Gastroesophageal sphincter (tissue), 4 donors: ENCODE measurements at regions not wholly inside any gene's neighbourhood (a gene's known extent, or its start where the extent isn't known, plus 50 kb on each side); places are given as distances from the start of the nearest gene placed in this dataset.

Experiments
- ATAC-seq: fragments of 150-250 bp; one replicate; pipeline ENCODE4 v1.9.1; 2016; ENCODE audit warnings: mild to moderate bottlenecking, moderate library complexity
- H3K27ac ChIP-seq, 4 donors: fragments of 200-600 bp; sonication (generic) in 3 of 4; 1 replicate in 3 of 4; 2 replicates in 1 of 4; pipeline ENCODE4 v1.5.1; 2016 to 2019
- H3K27me3 ChIP-seq: fragments of 200-600 bp; sonication (generic); one replicate; pipeline ENCODE4 v1.5.1; 2019
- H3K36me3 ChIP-seq, 2 donors: fragments of 200-600 bp; sonication (generic); one replicate each; pipeline ENCODE4 v1.5.1; 2019; ENCODE audit warnings: control low read depth in 1 of 2
- H3K4me1 ChIP-seq, 3 donors: fragments of 200-600 bp; sonication (generic); 1 replicate in 2 of 3; 2 replicates in 1 of 3; pipeline ENCODE4 v1.5.1; 2016 to 2019; ENCODE audit warnings: control low read depth in 2 of 3
- H3K4me3 ChIP-seq, 2 donors: fragments of 200-600 bp; sonication (generic); one replicate each; pipeline ENCODE4 v1.5.1; 2019; ENCODE audit warnings: mild to moderate bottlenecking in 1 of 2, moderate library complexity in 1 of 2
- H3K9me3 ChIP-seq, 3 donors: fragments of 200-600 bp; sonication (generic); one replicate each; pipeline ENCODE4 v1.5.1; 2017 to 2019; ENCODE audit warnings: control low read depth in 2 of 3
- EP300 ChIP-seq: sonication (generic); formaldehyde crosslinking; IDR thresholded peaks from one replicate; pipeline ENCODE4 v1.6.1; 2017; ENCODE audit warnings: antibody characterized with exemption, mild to moderate bottlenecking
- POLR2A ChIP-seq, 2 donors: fragments of 450-650 bp; IDR thresholded peaks; one replicate each; pipeline ENCODE4 v1.6.1; 2017; ENCODE audit warnings: antibody characterized with exemption in 2 of 2, mild to moderate bottlenecking in 2 of 2, moderate library complexity in 1 of 2
- POLR2AphosphoS5 ChIP-seq: sonication (generic); formaldehyde crosslinking; IDR thresholded peaks from one replicate; pipeline ENCODE4 v1.6.1; 2017; ENCODE audit warnings: antibody characterized with exemption
- WGBS, 2 donors: methylation state at CpG; one replicate each; pipeline ENCODE4 v1.1.5; 2018; ENCODE audit warnings: low coverage in 1 of 2; 5-methylcytosine and 5-hydroxymethylcytosine counted together
- TF ChIP-seq, protein P1 (sequence below), 4 experiments: fragments of 200-600 bp in 2 of 4; fragments of 450-650 bp in 2 of 4; sonication (generic) in 1 of 4; IDR thresholded peaks; one replicate each; pipeline ENCODE4 v1.5.1; 2017 to 2019; ENCODE audit warnings: antibody characterized with exemption in 4 of 4, mild to moderate bottlenecking in 2 of 4, moderate library complexity in 2 of 4

DNA sequence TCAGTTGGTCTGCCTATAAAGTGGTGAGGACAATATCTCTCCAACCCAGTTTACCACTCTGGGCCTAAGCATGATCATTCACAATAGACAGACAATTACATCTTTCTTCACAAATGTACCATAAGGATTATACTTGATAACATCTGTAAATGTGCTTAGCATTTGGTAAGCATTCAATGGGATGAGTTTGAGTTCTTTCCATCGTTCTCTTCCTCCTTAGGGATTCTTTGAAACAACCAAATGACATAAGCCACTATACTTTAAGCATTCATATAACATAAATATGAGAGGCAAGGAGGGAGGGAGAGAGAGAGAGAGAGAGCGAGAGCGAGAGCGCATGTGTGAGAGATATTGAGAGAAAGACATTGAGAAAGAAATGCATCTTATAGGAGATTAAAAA is 303.3 kb upstream of the CBLB start:
- no peaks in the 10 kb centered on the region for H3K27me3 ChIP-seq
- H3K4me3 ChIP-seq = no peak overlapping the region
- no peak overlapping the region for H3K27ac ChIP-seq
- TF ChIP-seq EP300 (no peak), POLR2A (IDR thresholded peaks at IDR 0.05) (no peak), POLR2AphosphoS5 (no peak)
- TF ChIP-seq, protein P1, sequence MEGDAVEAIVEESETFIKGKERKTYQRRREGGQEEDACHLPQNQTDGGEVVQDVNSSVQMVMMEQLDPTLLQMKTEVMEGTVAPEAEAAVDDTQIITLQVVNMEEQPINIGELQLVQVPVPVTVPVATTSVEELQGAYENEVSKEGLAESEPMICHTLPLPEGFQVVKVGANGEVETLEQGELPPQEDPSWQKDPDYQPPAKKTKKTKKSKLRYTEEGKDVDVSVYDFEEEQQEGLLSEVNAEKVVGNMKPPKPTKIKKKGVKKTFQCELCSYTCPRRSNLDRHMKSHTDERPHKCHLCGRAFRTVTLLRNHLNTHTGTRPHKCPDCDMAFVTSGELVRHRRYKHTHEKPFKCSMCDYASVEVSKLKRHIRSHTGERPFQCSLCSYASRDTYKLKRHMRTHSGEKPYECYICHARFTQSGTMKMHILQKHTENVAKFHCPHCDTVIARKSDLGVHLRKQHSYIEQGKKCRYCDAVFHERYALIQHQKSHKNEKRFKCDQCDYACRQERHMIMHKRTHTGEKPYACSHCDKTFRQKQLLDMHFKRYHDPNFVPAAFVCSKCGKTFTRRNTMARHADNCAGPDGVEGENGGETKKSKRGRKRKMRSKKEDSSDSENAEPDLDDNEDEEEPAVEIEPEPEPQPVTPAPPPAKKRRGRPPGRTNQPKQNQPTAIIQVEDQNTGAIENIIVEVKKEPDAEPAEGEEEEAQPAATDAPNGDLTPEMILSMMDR (IDR thresholded peaks at IDR 0.05) = no peak
- no peaks in the 10 kb centered on the region for H3K4me1 ChIP-seq
- no peaks in the 10 kb centered on the region for H3K9me3 ChIP-seq
- no peak for ATAC-seq
- no peaks in the 10 kb centered on the region for H3K36me3 ChIP-seq
- 78 to 87% methylated on average over 4 of the region's 4 CpGs for WGBS, 2 donors

- no peaks in the 10 kb centered on the region for H3K36me3 ChIP-seq
- no peak overlapping the region for H3K4me3 ChIP-seq
- ATAC-seq = no peak
Observed at GRCh38 chr3:106172780-106173179, 304.0 kb upstream of the CBLB start.

GRCh38 chr3:106175276-106175675 is 306.5 kb upstream of the CBLB start:
- WGBS, 2 donors = 89 to 100% methylated on average over 1 of the region's 1 CpG
- no peaks in the 10 kb centered on the region for H3K9me3 ChIP-seq
- no peaks in the 10 kb centered on the region for H3K27me3 ChIP-seq
- TF ChIP-seq POLR2A (IDR thresholded peaks at IDR 0.05) (no peak), POLR2AphosphoS5 (no peak), EP300 (no peak)
- TF ChIP-seq, protein P1 (IDR thresholded peaks at IDR 0.05) = no peak
- no peak overlapping the region for H3K27ac ChIP-seq
- no peak overlapping the region for H3K4me3 ChIP-seq
- no peaks in the 10 kb centered on the region for H3K4me1 ChIP-seq
- H3K36me3 ChIP-seq = no peaks in the 10 kb centered on the region
- ATAC-seq = no peak

More at GRCh38 chr3:106172780-106173179, 304.0 kb upstream of the CBLB start:
- Histone ChIP-seq H3K27me3 (no peaks in the 10 kb centered on the region), H3K9me3 (no peaks in the 10 kb centered on the region), H3K27ac (no peak overlapping the region), H3K4me1 (no peaks in the 10 kb centered on the region)
- 59 to 82% methylated on average over 1 of the region's 1 CpG for WGBS, 2 donors
- TF ChIP-seq POLR2AphosphoS5 (no peak), POLR2A (IDR thresholded peaks at IDR 0.05) (no peak), EP300 (no peak)
- TF ChIP-seq, protein P1 (IDR thresholded peaks at IDR 0.05) = no peak

DNA sequence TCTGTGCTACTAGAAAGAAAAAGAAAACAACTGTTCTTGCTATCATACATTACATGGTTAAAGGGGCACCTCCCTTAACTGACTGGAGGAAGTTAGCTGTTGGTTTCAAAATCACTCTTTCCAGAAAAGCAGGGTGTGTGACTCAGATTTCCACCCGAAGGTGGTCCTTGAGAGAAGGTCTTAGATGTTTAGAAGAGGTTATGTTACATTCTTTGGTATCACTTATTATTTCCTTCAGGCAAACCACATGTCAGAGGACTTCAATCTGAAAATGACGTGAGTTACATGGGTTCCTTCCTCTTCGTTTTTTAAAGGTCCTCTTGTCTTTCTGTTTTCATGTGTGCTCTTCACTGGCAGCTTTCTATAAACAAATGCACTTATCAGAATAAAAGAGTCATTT is 307.9 kb upstream of the CBLB start:
- Histone ChIP-seq H3K27me3 (no peaks in the 10 kb centered on the region), H3K36me3 (no peaks in the 10 kb centered on the region), H3K4me3 (no peak overlapping the region), H3K4me1 (no peaks in the 10 kb centered on the region), H3K9me3 (no peaks in the 10 kb centered on the region), H3K27ac (no peak overlapping the region)
- WGBS, 2 donors = 36 to 43% methylated on average over 3 of the region's 3 CpGs
- TF ChIP-seq POLR2A (IDR thresholded peaks at IDR 0.05) = no peak
- ATAC-seq = peak; percentile 43

GRCh38 chr3:106182950-106183511 is 314.2 kb upstream of the CBLB start:
- Histone ChIP-seq H3K9me3 (no peaks in the 10 kb centered on the region), H3K27ac (no peak overlapping the region), H3K36me3 (no peaks in the 10 kb centered on the region), H3K27me3 (no peaks in the 10 kb centered on the region), H3K4me3 (no peak overlapping the region), H3K4me1 (no peaks in the 10 kb centered on the region)
- ATAC-seq = no peak
- WGBS, 2 donors = 66 to 88% methylated on average over 3 to 5 of the region's 5 CpGs
- no peak for TF ChIP-seq EP300
- no peak for TF ChIP-seq POLR2A (IDR thresholded peaks at IDR 0.05)
- no peak for TF ChIP-seq POLR2AphosphoS5
- TF ChIP-seq, protein P1 (IDR thresholded peaks at IDR 0.05) = no peak
